ENCODE measurements at regions not wholly inside any gene's neighbourhood (a gene's known extent, or its start where the extent isn't known, plus 50 kb on each side); places are given as distances from the start of the nearest gene placed in this dataset.
"Not testable (repeated sequence)": the region's sequence is repeated elsewhere in the genome, so short reads cannot be mapped to it uniquely, and the experiment has no call there.

GRCh38 chr9:107815782-107816560, 326.4 kb upstream of the KLF4 start:
- intact Hi-C loops (cut with DNase I) = no loop called here
- ATAC-seq (ENCODE audit: poor library complexity) (no peak), DNase-seq (no peak)

- ATAC-seq (ENCODE audit: poor library complexity) (no peak), DNase-seq (no peak)
- intact Hi-C loops (cut with DNase I) = no loop called here
Measured at GRCh38 chr9:107813287-107813686, 323.7 kb upstream of the KLF4 start.

GRCh38 chr9:107810461-107810961, 320.9 kb upstream of the KLF4 start:
- DNase-seq = no peak
- ATAC-seq (ENCODE audit: poor library complexity) = no peak
- intact Hi-C loops (cut with DNase I) = no loop called here

GRCh38 chr9:107809871-107810460, 320.4 kb upstream of the KLF4 start:
- ATAC-seq (ENCODE audit: poor library complexity) (no peak), DNase-seq (no peak)
- intact Hi-C loops (cut with DNase I) = no loop called here

- intact Hi-C loops (cut with DNase I) = no loop called here
- no peak for ATAC-seq (ENCODE audit: poor library complexity)
Measured at GRCh38 chr9:107807183-107807582, 317.6 kb upstream of the KLF4 start.

GRCh38 chr9:107805201-107805600, 315.6 kb upstream of the KLF4 start:
- ATAC-seq (ENCODE audit: poor library complexity) (no peak), DNase-seq (no peak)
- intact Hi-C loops (cut with DNase I) = no loop called here

More at GRCh38 chr9:107807183-107807582, 317.6 kb upstream of the KLF4 start:
- no peak for DNase-seq

- no peak for DNase-seq
- no peak for ATAC-seq (ENCODE audit: poor library complexity)
- intact Hi-C loops (cut with DNase I) = no loop called here
Measured at GRCh38 chr9:107794259-107794658, 304.7 kb upstream of the KLF4 start.

GRCh38 chr9:107793541-107793940, 304.0 kb upstream of the KLF4 start:
- ATAC-seq (ENCODE audit: poor library complexity) = no peak
- no peak for DNase-seq
- intact Hi-C loops (cut with DNase I) = no loop called here

- DNase-seq (no peak), ATAC-seq (ENCODE audit: poor library complexity) (no peak)
- intact Hi-C loops (cut with DNase I) = no loop called here
Measured at GRCh38 chr9:107792596-107792995, 303.0 kb upstream of the KLF4 start.

- DNase-seq = no peak
- intact Hi-C loops (cut with DNase I) = no loop called here
- ATAC-seq (ENCODE audit: poor library complexity) = no peak
Measured at GRCh38 chr9:107792006-107792405, 302.4 kb upstream of the KLF4 start.

GRCh38 chr9:107789001-107789700, 299.6 kb upstream of the KLF4 start:
- intact Hi-C loops (cut with DNase I) = no loop called here
- ATAC-seq (ENCODE audit: poor library complexity) (no peak), DNase-seq (no peak)

- intact Hi-C loops (cut with DNase I) = no loop called here
- DNase-seq = no peak
- no peak for ATAC-seq (ENCODE audit: poor library complexity)
Measured at GRCh38 chr9:107786561-107786960, 297.0 kb upstream of the KLF4 start.

- ATAC-seq (ENCODE audit: poor library complexity) = peak; percentile 88
- intact Hi-C loops (cut with DNase I) = no loop called here
Measured at GRCh38 chr9:107784235-107784958, 294.8 kb upstream of the KLF4 start.

GRCh38 chr9:107782789-107783188, 293.2 kb upstream of the KLF4 start:
- ATAC-seq (ENCODE audit: poor library complexity) = no peak
- DNase-seq = no peak
- intact Hi-C loops (cut with DNase I) = no loop called here

More at GRCh38 chr9:107784235-107784958, 294.8 kb upstream of the KLF4 start:
- peak; percentile 49 for DNase-seq

GRCh38 chr9:107782381-107782780, 292.8 kb upstream of the KLF4 start:
- DNase-seq = no peak
- intact Hi-C loops (cut with DNase I) = no loop called here
- ATAC-seq (ENCODE audit: poor library complexity) = no peak

- no peak for ATAC-seq (ENCODE audit: poor library complexity)
- intact Hi-C loops (cut with DNase I) = no loop called here
- no peak for DNase-seq
Measured at GRCh38 chr9:107780960-107781359, 291.4 kb upstream of the KLF4 start.

- DNase-seq (no peak), ATAC-seq (ENCODE audit: poor library complexity) (no peak)
- intact Hi-C loops (cut with DNase I) = no loop called here
Measured at GRCh38 chr9:107779731-107780130, 290.2 kb upstream of the KLF4 start.

GRCh38 chr9:107778661-107779060, 289.1 kb upstream of the KLF4 start:
- intact Hi-C loops (cut with DNase I) = no loop called here
- DNase-seq = no peak
- ATAC-seq (ENCODE audit: poor library complexity) = no peak

- peak; percentile 39 for ATAC-seq (ENCODE audit: poor library complexity)
- intact Hi-C loops (cut with DNase I); DNase-seq: not testable (repeated sequence)
Measured at GRCh38 chr9:107774099-107774498, 284.5 kb upstream of the KLF4 start.
